ENCODE measurements at regions not wholly inside any gene's neighbourhood (a gene's known extent, or its start where the extent isn't known, plus 50 kb on each side); places are given as distances from the start of the nearest gene placed in this dataset.

DNA sequence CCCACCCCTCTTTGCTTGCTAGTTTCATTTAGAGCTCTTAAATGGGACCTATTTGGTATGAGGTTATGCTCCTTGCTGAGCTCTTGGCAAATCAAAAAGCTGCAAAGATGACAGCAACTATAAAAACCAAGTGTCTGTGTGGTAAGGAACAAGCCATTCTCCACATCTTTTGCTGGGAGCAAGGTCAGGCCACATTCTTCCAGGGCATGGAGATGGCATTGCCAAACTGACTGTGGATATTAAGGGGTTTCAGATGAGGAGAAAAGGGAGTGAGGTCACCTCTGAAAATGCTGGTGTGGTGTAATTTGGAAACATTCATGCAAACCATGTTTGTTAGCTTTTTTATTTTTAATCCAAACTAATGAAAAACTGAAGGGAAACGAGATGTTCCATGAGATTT lies 218.8 kb upstream of the IL12B start:
- no peak for TF ChIP-seq POLR2A (IDR thresholded peaks at IDR 0.05)
- TF ChIP-seq, protein P1, sequence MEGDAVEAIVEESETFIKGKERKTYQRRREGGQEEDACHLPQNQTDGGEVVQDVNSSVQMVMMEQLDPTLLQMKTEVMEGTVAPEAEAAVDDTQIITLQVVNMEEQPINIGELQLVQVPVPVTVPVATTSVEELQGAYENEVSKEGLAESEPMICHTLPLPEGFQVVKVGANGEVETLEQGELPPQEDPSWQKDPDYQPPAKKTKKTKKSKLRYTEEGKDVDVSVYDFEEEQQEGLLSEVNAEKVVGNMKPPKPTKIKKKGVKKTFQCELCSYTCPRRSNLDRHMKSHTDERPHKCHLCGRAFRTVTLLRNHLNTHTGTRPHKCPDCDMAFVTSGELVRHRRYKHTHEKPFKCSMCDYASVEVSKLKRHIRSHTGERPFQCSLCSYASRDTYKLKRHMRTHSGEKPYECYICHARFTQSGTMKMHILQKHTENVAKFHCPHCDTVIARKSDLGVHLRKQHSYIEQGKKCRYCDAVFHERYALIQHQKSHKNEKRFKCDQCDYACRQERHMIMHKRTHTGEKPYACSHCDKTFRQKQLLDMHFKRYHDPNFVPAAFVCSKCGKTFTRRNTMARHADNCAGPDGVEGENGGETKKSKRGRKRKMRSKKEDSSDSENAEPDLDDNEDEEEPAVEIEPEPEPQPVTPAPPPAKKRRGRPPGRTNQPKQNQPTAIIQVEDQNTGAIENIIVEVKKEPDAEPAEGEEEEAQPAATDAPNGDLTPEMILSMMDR (IDR thresholded peaks at IDR 0.05): no peak

Data from gastroesophageal sphincter (tissue), 3 donors.